ENCODE measurements at regions not wholly inside any gene's neighbourhood (a gene's known extent, or its start where the extent isn't known, plus 50 kb on each side); places are given as distances from the start of the nearest gene placed in this dataset.

DNA sequence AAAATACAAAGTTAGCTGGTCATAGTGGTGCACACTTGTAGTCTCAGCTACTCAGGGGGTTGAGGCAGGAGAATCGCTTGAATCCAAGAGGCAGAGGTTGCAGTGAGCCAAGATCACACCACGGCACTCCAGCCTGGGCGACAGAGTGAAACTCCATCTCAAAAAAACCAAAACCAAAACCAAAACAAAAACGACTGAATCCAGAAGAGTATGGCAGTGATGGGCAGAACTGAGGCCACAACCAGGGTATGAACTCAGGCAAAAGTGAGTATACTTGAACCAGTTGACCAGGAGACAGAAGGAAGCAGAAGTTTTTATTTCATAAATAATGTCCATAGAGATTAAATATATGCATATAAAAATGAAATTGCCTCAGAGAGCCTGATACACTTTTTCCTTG, 620.0 kb upstream of the SEL1L start:
- Histone ChIP-seq H3K27me3 (ENCODE audit: insufficient read depth) (no peaks in the 10 kb centered on the region), H3K4me1 (ENCODE audit: insufficient read depth) (no peaks in the 10 kb centered on the region), H3K36me3 (ENCODE audit: insufficient read depth) (no peaks in the 10 kb centered on the region), H3F3A (replicated peaks; ENCODE audit: low read depth) (no peaks in the 10 kb centered on the region), H3K27ac (ENCODE audit: low read depth) (no peak overlapping the region), H4K20me1 (replicated peaks; ENCODE audit: insufficient read depth) (no peaks in the 10 kb centered on the region), H3K4me3 (no peak overlapping the region), H3K79me2 (replicated peaks; ENCODE audit: insufficient read depth) (no peaks in the 10 kb centered on the region), H3K9me2 (ENCODE audit: insufficient read depth) (no peaks in the 10 kb centered on the region), H2AFZ (no peak overlapping the region), H3K4me2 (no peak overlapping the region)
- no peak for DNase-seq (ENCODE audit: low spot score)
- no peak for ATAC-seq
- TF ChIP-seq EZH2 (IDR thresholded peaks at IDR 0.05; ENCODE audit: low read depth, unreplicated experiment) (no peak), ZNF331 (CRISPR knock-in tag; IDR thresholded peaks at IDR 0.05; ENCODE audit: low read depth) (no peak), POLR2AphosphoS5 (IDR thresholded peaks at IDR 0.05; ENCODE audit: low read depth) (no peak), ZNF114 (CRISPR knock-in tag; IDR thresholded peaks at IDR 0.05) (no peak), EZH2phosphoT487 (IDR thresholded peaks at IDR 0.05; ENCODE audit: unreplicated experiment) (no peak), ETS1 (IDR thresholded peaks at IDR 0.05) (no peak), JUNB (IDR thresholded peaks at IDR 0.05; ENCODE audit: unreplicated experiment) (no peak), CREB1 (CRISPR knock-in tag; IDR thresholded peaks at IDR 0.05; ENCODE audit: low read depth) (no peak)
- TF ChIP-seq, protein P1, sequence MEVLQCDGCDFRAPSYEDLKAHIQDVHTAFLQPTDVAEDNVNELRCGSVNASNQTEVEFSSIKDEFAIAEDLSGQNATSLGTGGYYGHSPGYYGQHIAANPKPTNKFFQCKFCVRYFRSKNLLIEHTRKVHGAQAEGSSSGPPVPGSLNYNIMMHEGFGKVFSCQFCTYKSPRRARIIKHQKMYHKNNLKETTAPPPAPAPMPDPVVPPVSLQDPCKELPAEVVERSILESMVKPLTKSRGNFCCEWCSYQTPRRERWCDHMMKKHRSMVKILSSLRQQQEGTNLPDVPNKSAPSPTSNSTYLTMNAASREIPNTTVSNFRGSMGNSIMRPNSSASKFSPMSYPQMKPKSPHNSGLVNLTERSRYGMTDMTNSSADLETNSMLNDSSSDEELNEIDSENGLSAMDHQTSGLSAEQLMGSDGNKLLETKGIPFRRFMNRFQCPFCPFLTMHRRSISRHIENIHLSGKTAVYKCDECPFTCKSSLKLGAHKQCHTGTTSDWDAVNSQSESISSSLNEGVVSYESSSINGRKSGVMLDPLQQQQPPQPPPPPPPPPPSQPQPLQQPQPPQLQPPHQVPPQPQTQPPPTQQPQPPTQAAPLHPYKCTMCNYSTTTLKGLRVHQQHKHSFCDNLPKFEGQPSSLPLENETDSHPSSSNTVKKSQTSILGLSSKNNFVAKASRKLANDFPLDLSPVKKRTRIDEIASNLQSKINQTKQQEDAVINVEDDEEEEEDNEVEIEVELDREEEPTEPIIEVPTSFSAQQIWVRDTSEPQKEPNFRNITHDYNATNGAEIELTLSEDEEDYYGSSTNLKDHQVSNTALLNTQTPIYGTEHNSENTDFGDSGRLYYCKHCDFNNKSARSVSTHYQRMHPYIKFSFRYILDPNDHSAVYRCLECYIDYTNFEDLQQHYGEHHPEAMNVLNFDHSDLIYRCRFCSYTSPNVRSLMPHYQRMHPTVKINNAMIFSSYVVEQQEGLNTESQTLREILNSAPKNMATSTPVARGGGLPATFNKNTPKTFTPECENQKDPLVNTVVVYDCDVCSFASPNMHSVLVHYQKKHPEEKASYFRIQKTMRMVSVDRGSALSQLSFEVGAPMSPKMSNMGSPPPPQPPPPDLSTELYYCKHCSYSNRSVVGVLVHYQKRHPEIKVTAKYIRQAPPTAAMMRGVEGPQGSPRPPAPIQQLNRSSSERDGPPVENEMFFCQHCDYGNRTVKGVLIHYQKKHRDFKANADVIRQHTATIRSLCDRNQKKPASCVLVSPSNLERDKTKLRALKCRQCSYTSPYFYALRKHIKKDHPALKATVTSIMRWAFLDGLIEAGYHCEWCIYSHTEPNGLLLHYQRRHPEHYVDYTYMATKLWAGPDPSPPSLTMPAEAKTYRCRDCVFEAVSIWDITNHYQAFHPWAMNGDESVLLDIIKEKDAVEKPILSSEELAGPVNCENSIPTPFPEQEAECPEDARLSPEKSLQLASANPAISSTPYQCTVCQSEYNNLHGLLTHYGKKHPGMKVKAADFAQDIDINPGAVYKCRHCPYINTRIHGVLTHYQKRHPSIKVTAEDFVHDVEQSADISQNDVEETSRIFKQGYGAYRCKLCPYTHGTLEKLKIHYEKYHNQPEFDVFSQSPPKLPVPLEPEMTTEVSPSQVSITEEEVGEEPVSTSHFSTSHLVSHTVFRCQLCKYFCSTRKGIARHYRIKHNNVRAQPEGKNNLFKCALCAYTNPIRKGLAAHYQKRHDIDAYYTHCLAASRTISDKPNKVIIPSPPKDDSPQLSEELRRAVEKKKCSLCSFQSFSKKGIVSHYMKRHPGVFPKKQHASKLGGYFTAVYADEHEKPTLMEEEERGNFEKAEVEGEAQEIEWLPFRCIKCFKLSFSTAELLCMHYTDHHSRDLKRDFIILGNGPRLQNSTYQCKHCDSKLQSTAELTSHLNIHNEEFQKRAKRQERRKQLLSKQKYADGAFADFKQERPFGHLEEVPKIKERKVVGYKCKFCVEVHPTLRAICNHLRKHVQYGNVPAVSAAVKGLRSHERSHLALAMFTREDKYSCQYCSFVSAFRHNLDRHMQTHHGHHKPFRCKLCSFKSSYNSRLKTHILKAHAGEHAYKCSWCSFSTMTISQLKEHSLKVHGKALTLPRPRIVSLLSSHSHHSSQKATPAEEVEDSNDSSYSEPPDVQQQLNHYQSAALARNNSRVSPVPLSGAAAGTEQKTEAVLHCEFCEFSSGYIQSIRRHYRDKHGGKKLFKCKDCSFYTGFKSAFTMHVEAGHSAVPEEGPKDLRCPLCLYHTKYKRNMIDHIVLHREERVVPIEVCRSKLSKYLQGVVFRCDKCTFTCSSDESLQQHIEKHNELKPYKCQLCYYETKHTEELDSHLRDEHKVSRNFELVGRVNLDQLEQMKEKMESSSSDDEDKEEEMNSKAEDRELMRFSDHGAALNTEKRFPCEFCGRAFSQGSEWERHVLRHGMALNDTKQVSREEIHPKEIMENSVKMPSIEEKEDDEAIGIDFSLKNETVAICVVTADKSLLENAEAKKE (CRISPR knock-in tag; IDR thresholded peaks at IDR 0.05) = no peak
- TF ChIP-seq, protein P2, sequence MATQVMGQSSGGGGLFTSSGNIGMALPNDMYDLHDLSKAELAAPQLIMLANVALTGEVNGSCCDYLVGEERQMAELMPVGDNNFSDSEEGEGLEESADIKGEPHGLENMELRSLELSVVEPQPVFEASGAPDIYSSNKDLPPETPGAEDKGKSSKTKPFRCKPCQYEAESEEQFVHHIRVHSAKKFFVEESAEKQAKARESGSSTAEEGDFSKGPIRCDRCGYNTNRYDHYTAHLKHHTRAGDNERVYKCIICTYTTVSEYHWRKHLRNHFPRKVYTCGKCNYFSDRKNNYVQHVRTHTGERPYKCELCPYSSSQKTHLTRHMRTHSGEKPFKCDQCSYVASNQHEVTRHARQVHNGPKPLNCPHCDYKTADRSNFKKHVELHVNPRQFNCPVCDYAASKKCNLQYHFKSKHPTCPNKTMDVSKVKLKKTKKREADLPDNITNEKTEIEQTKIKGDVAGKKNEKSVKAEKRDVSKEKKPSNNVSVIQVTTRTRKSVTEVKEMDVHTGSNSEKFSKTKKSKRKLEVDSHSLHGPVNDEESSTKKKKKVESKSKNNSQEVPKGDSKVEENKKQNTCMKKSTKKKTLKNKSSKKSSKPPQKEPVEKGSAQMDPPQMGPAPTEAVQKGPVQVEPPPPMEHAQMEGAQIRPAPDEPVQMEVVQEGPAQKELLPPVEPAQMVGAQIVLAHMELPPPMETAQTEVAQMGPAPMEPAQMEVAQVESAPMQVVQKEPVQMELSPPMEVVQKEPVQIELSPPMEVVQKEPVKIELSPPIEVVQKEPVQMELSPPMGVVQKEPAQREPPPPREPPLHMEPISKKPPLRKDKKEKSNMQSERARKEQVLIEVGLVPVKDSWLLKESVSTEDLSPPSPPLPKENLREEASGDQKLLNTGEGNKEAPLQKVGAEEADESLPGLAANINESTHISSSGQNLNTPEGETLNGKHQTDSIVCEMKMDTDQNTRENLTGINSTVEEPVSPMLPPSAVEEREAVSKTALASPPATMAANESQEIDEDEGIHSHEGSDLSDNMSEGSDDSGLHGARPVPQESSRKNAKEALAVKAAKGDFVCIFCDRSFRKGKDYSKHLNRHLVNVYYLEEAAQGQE (IDR thresholded peaks at IDR 0.05; ENCODE audit: unreplicated experiment) = no peak
- H3K9me3 Mint-ChIP-seq = peaks cover 75% of the 10 kb centered on the region
- H3K27me3 Mint-ChIP-seq (ENCODE audit: insufficient read depth, low read depth, poor library complexity) = no peaks in the 10 kb centered on the region
- no peak overlapping the region for H3K27ac Mint-ChIP-seq
- no peak overlapping the region for H3K4me3 Mint-ChIP-seq
- H3K4me1 Mint-ChIP-seq = no peaks in the 10 kb centered on the region
- H3K36me3 Mint-ChIP-seq (ENCODE audit: low read depth) = no peaks in the 10 kb centered on the region; the same call in 2 of the 3 replicates

All from GM23338 (cell line).